GM19240 (cell line): ENCODE measurements at regions not wholly inside any gene's neighbourhood (a gene's known extent, or its start where the extent isn't known, plus 50 kb on each side); places are given as distances from the start of the nearest gene placed in this dataset.

Source experiments
- DNase-seq: peaks from one replicate; pipeline ENCODE4 v3.0.0; 2011; ENCODE audit warnings: low spot score; ENCODE audit not compliant: insufficient read length

DNA sequence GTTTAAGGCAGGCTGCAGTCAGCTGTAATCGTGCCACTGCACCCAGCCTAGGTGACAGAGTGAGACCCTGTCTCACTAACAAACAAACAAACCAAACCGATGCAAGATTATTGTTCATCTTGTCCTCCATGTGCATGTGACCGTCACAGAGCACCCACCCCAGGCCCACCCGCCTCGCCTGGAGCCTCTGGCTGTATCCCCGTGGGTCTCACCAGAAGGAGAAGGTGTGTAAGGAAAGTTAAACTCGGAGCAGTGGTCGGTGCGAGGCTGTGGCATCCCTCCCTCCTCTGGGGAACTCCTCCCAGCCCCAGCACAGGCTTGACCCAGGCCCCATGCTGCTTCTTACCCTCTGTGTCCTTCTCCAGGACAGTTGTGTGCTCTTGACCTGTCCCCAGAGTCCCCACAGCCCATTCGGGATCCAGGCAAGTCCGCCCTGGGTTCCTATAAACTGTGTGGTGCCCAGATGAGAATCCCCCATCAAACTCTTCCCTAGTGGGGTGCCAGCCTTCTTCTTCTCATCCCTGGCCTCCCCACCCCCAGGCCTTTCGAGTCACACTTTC is 318.4 kb downstream of the AJAP1 start:
- DNase-seq: no peak

DNA sequence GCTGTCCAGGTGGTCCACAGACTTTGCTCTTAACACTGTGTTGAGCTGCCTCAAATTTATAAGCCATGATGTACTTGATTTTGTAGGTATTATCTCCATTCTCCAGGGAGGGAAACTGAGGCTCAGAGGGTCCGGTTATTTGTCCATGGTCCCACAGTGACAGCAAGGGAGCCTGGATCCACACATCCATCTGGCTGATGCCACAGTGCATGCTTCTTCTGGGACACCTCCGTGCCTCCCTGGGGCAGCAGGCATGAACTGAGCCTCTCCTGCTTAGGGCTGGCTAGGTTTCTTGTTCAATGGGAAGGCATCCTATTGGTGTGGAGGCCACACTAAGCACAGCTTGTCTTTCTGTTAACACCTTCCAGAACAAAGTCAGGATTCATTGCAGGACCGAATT is 317.3 kb downstream of the AJAP1 start:
- DNase-seq: no peak

DNA sequence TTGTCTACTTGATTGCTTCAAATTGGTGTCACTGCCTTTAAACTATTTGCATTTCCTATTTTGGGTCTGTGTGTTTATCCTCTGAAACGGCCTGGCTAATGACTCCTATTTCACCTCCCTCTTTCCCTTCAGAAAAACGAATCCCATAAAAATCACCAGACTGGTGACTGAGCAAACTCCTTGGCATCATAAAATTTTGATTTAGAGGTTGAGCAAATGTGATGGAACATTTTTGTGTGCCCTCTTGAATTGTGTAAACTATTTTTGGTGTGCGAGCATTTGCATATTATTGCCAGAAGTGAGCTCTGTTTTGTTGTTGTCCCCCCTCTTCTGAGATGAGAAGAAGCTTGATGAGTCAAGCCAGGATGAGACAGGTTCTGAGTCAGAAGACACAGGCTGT is 316.1 kb downstream of the AJAP1 start:
- DNase-seq: no peak

DNA sequence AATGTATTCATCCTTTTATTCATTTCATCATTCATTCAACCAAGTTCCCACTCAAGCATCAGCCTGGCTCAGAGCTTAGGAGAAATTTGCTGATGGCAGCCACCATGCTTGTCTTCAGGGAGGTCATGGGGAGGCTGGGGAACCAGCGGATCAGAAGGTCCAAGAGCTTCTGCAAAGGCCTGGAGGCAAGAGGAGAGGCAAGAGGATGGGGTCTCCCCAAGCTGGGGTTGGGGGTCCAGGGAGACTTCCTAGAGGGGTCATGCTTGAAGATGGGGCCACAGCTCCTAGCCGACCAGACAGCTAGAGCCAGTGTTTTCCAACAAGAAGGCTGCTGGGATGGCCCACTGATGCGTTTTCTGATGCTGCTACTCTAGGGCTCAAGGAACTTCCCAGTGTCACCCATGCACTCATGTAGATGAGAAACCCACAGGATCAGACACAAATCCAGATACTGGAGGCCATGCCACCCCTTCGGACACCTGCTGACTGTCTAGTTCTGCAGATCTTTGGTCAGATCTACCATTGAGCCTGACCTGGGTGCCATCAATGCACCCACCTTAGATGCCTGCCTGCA is 315.2 kb downstream of the AJAP1 start:
- no peak for DNase-seq

DNA sequence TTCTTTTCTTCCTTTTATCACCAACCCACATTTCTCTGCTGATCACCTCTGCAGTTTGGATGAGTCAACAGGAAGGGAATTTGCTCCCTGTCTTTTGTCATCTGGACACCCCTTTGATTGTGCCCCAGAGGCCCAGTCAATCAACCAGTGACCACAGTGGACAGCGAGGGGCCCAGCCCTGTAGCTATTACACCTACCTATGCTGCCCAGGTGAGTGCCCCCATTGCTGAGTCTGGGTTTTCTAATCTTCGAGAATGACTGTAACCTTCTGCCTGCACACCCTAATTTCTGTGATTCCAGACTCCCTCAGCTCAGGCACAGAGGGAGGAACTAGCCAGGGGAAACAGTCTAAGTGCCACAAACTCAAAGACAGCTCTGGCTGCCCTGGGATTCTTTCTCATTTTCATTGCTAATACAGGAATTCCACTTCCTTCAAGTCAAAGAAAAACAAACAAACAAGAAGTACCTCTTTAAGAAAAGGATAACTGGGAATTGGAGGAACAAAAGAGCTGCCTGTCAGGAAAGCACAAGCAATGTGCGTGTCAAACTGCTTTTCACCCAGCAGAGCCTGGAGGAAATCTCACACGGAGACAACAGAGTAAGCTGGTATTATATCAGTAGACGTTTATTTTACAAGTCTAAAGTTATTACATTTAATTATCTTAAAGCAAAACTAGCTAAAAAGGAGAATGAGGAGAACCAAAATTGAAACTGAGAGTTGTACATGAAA is 311.1 kb downstream of the AJAP1 start:
- DNase-seq: no peak

DNA sequence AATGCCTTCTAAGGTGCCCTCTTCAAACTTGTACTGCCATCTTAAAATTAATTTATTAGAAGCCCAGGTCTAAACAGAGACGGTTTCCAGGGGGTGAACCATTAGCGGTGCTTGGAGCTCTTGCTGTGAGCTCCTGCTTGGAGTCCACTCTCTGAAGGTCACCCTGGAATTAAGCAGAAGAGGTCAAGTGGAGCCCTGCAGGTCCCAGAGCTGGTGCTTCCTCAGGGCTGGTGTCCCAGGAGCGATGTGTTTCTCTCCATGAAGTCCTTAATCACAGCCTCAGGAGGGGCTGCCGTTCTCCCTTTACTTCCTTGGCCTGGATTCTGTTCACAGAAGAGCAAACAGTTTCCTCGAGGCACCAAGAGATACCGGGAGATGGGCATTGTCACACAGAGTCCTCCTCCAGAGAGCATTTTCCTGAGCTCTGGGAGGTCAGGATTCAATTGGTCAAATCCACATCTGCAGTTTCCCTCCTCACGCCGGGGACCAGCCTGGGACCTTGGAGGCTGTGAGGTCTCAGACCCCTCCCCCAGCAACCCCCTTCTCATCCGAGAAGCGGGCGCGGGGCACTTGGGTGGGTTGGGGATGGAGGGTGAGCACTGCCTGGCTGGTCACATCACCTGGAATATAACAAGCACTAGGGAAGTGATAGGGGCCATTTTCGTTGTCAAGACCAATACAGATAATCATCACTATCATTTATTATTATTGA is 310.4 kb downstream of the AJAP1 start:
- DNase-seq: no peak

DNA sequence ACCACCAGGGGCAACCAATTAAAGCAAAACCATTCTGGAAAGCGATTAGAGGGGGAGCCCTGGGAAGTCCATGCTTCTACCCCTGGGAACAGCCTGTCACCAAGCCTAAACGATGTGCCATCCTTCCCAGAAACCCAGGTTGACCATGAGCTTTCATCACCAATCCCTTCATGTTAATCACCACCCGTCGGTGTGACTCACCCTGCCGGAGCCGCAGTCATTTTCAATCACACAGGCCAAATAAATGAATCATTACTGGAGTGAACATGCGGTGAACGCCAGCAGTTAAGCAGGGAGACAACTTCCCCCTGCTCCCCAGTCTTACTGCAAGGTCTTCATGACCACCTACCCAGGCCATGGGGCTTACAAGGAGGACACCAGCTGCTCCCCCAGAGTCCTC is 308.8 kb downstream of the AJAP1 start:
- no peak for DNase-seq

DNA sequence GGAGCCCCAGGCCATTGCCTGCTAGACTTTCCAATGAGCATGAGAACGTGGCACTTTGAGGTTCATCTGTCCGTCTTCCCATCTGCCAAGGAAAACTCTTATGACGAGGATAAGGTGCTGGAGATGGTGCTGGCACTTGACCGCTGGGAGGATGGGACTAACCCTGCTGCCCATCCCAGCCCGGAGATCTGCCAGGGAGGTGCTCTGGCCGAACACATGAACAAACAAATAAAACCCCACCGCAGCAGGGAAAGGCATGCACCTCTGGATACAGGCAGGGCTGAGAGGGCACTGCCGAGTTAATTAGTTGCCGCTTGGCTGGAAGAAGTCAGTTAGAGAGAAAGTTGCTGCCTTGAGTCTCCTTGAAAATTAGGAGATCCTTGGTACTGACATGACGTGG is 308.4 kb downstream of the AJAP1 start:
- no peak for DNase-seq

DNA sequence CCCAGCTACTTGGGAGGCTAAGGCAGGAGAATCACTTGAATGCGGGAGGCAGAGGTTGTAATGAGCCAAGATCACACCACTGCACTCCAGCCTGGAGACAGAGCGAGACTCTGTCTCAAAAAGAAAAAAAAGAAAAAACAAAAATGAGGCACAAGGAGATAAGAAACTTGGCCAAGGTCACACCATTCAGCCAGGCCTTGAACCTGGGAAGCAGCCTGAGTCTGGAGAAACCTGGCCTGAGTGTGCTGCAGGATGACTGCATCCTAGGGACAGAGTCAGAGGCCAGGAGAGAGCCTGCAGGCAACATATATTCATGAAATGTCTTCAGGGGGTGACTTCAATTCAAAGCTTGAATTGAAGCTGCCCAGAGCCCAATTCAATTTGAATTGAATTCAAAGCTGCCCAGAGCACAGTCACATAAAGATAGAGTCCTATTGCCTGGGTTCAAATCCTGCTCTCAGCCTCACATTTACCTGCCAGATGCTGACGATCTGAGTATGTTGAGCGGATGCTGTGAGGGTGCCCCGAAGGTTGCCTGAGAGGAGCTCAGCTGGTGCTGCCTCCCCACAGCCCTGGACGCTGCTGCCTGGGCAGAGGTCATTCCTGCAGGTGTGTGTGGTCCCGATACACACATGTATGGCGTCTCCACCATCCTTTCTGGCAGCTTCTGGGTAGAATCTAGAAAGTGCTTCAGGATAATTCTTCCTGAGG is 307.7 kb downstream of the AJAP1 start:
- DNase-seq: no peak

DNA sequence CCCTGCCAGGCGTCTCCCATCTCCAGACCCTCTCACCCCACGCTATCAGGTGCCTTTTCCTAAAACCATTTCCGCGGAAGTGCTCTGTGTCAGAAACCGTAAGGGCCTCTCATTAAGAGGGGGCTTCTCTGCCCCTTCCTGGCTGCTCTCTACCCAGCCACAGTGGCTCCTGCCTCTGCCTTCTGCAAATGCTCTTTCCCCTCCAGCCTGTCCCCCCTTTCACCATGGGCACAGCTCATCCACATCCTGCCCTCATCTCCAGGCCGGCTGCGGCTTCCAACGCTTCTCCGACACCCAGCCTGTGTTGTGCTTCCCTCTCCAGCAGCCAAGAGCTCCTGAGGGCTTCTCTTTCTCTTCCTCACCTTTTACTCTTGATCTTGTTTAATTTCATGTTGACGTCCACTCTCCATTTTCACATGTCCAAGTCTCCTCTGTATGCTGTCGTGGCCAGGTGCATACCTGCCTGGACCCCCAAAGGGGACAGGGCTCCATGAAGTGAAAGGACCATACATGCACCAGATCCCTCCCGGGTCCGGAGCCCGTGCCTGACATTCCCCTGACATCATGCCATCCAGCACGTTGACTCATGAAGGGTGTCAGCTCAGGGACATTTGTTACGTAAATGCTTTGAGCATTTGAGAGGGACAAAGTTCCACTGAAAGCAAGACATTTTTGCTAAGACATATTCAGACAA is 306.5 kb downstream of the AJAP1 start:
- no peak for DNase-seq

DNA sequence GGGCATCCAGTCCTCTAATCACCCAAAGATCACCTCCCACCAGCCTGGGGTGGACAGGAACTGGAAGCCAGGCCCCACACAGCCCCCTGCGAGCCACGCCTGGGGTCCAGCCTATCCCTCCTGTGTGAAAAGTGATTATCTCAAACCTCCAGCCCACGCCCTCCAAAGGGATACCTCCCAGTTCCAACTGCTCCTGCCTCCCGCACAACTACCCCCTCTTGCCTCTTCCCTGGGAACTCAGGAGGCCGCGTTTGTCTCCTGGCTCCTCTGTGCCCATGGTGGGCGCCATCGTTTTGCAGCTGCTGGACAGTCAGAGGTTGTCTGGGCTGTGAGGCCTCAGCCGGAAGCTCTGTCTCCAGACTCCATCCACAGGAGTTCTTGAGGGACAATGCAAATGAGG is 305.9 kb downstream of the AJAP1 start:
- no peak for DNase-seq

DNA sequence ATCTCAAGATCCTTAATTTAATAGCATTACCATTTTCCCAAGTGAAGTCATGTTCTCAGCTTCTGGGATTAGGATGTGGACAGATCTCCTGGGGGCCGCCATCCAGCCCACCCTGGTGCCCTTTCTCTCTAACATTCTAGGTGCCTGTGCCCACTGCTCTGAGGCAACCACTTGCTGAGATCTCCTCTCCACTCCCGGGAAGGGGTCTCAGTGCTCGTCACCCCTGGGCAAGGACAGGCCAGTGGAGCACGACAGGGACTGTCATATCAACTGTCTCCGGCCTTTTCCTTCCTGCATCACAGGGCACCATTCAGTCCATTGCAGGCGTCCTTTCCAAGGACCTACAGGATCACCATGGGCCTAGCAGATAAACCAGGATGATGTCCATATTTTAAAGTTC is 304.8 kb downstream of the AJAP1 start:
- no peak for DNase-seq

DNA sequence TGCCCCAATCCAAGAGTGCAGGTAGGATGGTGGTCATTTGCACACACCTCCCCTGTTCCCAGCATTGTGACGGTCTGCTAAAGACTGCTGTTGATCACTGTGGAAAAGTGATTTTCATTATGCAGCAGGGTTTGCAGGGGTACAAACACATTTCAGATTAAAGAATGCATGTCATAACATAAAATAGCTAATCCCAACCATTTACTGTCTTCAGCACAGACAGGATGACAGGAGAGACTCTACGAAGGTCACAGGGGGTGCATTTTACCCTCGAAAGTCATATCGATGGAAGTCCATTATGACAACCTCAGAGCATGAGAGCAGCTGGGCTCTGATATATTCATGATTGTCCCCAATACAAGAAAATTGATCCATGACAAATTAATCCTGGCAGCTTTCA is 302.6 kb downstream of the AJAP1 start:
- no peak for DNase-seq

DNA sequence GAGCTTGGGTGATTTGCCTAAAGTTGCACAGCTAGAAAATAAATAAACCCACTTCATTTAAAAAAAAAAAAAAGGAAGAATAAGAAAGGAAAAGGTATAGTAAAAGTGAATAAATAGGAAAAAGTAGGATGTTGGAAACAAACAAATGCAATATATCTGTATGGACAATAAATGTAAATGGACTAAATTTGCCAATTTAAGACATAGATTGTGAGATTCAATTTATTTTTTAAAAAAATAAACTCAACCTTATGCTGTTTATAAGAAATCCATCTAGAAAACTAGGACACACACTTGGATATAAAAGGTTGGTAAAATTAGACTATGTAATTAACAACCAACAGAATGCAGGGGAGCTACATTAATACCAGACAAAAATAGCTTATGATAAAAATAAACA is 300.0 kb downstream of the AJAP1 start:
- DNase-seq: no peak

DNA sequence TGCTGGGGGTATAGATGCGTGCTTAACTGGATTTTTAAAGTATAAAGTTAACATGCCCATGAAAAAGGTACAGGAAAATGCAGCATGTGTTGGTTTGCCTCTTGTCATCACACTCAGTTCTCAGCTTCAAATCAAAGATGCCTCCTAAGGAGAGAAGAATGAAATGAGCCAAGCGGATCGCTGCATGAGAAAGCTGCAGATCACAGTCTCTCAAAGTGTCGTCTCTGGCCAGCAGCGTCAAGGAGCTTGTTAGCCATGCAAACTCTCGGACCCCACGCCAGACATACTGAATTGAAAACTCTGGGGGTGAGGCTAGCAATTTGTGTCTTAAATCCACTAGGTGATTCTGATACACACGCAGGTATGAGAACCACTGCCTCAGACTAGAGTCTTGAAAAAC is 297.2 kb downstream of the AJAP1 start:
- no peak for DNase-seq

DNA sequence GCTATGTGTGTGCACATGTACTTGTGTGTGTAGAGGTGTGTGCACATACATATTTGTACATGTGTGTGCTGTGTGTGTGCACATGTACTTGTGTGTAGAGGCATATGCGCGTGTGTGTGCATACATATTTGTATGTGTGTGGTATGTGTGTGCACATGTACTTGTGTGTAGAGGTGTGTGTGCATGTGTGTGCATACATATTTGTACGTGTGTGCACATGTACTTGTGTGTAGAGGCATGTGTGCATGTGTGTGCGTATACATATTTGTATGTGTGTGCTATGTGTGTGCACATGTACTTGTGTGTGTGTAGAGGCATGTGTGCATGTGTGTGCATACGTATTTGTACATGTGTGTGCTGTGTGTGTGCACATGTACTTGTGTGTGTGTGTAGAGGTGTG is 291.9 kb downstream of the AJAP1 start:
- DNase-seq: no peak

DNA sequence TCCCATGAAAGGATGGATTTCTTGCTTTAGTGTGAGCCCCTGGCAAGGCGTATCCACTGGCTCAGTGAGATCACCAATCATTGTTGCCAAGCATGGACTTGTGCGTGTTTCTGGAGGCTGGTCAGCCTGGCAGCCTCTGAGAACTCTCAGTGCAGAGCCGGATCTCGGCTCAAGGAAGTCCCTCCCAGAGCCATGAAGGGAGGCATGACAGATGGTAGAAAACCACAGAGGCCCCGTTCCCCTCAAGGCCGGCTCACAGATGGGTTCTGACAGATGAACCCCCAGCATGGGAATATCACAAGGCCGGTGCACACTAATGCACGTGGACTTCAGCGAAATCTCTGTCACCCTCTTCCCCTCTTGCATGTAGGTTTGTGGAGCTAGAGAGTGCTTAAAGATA is 290.5 kb downstream of the AJAP1 start:
- DNase-seq: no peak

DNA sequence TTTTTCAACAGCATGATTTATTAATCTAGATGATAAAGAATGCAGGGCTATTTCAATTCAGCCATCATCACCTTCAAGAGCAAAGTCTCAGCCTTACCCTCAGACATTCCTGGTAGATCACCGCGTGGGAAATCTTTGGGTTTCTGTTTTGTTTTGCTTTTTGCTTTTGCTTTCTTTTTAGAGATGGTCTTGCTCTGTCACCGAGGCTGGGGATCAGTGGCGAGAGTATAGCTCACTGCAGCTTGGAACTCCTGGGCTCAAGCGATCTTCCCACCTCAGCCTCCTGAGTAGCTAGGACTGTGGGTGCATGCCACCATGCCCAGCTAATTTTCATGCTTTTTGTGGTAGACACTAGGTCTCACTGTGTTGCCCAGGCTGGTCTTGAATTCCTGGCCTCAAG is 289.7 kb downstream of the AJAP1 start:
- DNase-seq: no peak

DNA sequence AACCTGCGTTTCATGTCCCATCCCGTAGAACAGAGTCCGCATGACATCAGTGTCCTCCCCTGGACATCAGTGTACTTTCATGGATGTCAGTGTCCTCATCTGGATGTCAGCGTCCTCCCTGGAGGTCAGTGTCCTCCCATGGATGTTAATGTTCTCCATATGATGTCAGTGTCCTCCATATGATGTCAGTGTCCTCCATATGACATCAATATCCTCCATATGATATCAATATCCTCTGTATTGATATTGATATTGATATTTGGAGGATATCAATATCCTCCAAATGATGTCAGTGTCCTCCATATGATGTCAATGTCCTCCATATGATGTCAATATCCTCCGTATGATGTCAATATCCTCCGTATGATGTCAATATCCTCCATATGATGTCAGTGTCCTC is 284.9 kb downstream of the AJAP1 start:
- DNase-seq: no peak

DNA sequence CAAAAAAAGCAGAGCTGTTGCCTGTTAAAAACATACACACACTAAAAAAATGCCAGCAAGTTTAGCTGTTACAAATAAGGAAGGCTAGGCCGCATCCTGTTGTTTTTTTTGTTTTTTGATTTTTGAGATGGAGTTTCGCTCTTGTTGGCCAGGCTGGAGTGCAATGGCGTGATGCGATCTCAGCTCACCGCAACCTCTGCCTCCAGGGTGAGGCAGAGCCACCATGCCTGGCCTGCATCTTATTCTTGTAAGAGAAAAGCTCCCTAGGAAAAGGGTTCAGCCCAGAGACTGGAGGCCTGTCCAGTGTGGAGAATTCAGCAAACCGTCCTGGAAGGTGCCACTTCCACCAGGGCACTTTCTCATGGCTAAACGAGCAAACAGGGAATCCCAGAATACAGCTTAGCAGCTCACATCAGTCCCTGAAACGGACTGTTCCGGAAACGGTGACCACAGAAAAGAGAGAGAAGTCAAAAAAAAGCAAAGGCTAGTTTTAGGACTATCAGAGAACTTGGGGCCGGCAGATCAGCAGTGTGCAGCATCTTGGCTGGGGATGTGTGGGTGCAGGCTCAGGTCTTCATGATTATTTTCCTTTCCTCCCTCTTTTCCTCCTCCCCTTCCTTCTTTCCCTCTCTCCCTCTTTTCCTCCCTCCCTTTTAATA is 283.6 kb downstream of the AJAP1 start:
- no peak for DNase-seq

DNA sequence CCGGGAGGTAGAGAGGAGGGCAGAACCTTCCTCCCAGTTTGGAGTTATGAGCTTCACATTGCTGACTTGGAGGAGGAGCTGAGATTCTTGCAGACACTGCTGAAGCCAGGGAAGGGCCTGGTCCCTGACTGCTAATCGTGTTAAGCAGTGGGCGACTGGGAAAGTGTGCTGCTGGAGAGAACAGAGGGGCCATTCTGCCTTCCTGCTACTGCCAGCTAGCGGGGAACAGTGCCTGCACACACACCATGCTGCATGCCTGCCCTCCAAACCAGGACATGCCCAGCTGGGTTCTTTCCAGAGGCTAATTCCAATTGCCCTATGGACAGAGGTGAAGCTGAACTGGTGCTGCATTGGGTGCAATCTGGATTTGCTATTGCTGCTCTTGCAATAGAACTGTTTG is 281.4 kb downstream of the AJAP1 start:
- no peak for DNase-seq
